D341Med (cell line): ENCODE measurements at regions not wholly inside any gene's neighbourhood (a gene's known extent, or its start where the extent isn't known, plus 50 kb on each side); places are given as distances from the start of the nearest gene placed in this dataset.

Experiments used
- DNase-seq: peaks from one replicate; pipeline ENCODE4 v3.0.0; 2012; ENCODE audit warnings: low spot score

DNA sequence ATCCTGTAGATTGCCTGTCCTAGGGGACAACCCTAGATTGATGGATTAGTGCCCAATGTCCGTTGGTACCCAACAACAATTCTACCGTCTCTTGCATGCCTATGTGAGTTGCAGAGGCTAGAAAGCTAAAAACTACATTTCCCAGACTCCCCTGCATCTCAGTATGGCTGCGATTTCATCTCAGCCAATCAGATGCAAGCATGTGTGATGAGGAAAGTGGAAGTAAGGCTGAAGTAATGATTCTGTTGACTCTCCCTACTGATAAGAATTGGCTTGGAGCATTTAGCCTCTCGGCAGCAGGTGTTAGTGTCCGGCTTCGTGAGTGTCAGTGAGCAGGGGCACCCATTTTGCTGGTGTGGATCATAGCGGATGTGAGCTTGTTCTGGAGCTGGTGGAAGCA is 171.9 kb downstream of the FGFR2 start:
- DNase-seq: no peak
